IMR-90 (cell line): ENCODE measurements at regions not wholly inside any gene's neighbourhood (a gene's known extent, or its start where the extent isn't known, plus 50 kb on each side); places are given as distances from the start of the nearest gene placed in this dataset.

ENCODE experiments used
- ATAC-seq: fragments of 200-7000 bp; cut with Tn5 transposase; 2 replicates; pipeline ENCODE4 v1.9.1; 2020; ENCODE audit warnings: low read depth, mild to moderate bottlenecking, moderate library complexity
- BruUV-seq: library from RNA; stranded (reverse); fragments of 400-500 nt; replicated peaks from 2 replicates; lab custom pipeline; 2021; lab: Mats Ljungman, UMichigan
- CTCF ChIA-PET: fragments of 300-600 bp; formaldehyde crosslinking; extraction: SDS; loops from one replicate; lab custom pipeline; 2021; ENCODE audit warnings: antibody characterized with exemption; lab: Yijun Ruan, JAX
- POLR2A ChIA-PET: fragments of 300-600 bp; sonication (Branson Sonifier 250); formaldehyde crosslinking; loops from one replicate; lab custom pipeline; 2022; ENCODE audit warnings: antibody characterized with exemption; ENCODE audit not compliant: unreplicated experiment; lab: Charles Lee
- DNase-seq: peaks from one replicate; pipeline ENCODE4 v3.0.0; 2013
- H2AFZ ChIP-seq: replicated peaks from 2 replicates; pipeline ENCODE3; 2013; ENCODE audit warnings: low read length, mild to moderate bottlenecking; ENCODE audit not compliant: poor library complexity
- H2AK5ac ChIP-seq: 2 replicates; pipeline ENCODE4 v1.6.1; 2013; ENCODE audit warnings: low read depth, low read length, inconsistent platforms
- H2AK9ac ChIP-seq: replicated peaks from 2 replicates; pipeline ENCODE3; 2013; ENCODE audit warnings: mild to moderate bottlenecking, low read depth, low read length, moderate library complexity; ENCODE audit not compliant: poor library complexity
- H2BK120ac ChIP-seq: 2 replicates; pipeline ENCODE4 v1.6.1; 2013; ENCODE audit warnings: low read depth, low read length, inconsistent platforms
- H2BK15ac ChIP-seq: 3 replicates; pipeline ENCODE4 v1.6.1; 2013; ENCODE audit warnings: low read depth, low read length, inconsistent platforms
- H2BK20ac ChIP-seq: 2 replicates; pipeline ENCODE4 v1.6.1; 2013; ENCODE audit warnings: low read depth, mild to moderate bottlenecking, inconsistent platforms, low read length, moderate library complexity
- H2BK5ac ChIP-seq: 2 replicates; pipeline ENCODE4 v1.6.1; 2013; ENCODE audit warnings: mild to moderate bottlenecking, low read depth, low read length, inconsistent platforms; ENCODE audit not compliant: poor library complexity, severe bottlenecking
- H3K14ac ChIP-seq: replicated peaks from 2 replicates; pipeline ENCODE4 v1.6.1; 2013; ENCODE audit warnings: low read depth, low read length, inconsistent platforms
- H3K18ac ChIP-seq: 2 replicates; pipeline ENCODE4 v1.6.1; 2013; ENCODE audit warnings: low read depth, low read length, control low read depth
- H3K23ac ChIP-seq: 2 replicates; pipeline ENCODE4 v1.6.1; 2013; ENCODE audit warnings: low read depth, low read length, inconsistent platforms
- H3K27ac ChIP-seq: 2 replicates; pipeline ENCODE4 v1.5.1; 2013; ENCODE audit warnings: mild to moderate bottlenecking, control low read depth, low read length; ENCODE audit not compliant: insufficient read depth
- H3K27me3 ChIP-seq: 2 replicates; pipeline ENCODE4 v1.6.1; 2013; ENCODE audit warnings: low read length; ENCODE audit not compliant: control insufficient read depth, insufficient read depth
- H3K36me3 ChIP-seq: 2 replicates; pipeline ENCODE4 v1.6.1; 2013; ENCODE audit warnings: low read length, mixed read lengths; ENCODE audit not compliant: control insufficient read depth, insufficient read depth
- H3K4ac ChIP-seq: 2 replicates; pipeline ENCODE4 v1.6.1; 2013; ENCODE audit warnings: low read depth, low read length, inconsistent platforms
- H3K4me1 ChIP-seq: 2 replicates; pipeline ENCODE4 v1.6.1; 2013; ENCODE audit warnings: low read length, mixed read lengths; ENCODE audit not compliant: control insufficient read depth, insufficient read depth
- H3K4me2 ChIP-seq: 2 replicates; pipeline ENCODE4 v1.6.1; 2013; ENCODE audit warnings: low read depth, mild to moderate bottlenecking, control low read depth, low read length, moderate library complexity
- H3K4me3 ChIP-seq: 2 replicates; pipeline ENCODE4 v1.5.1; 2013; ENCODE audit warnings: low read depth, mild to moderate bottlenecking, control low read depth, low read length, moderate library complexity; ENCODE audit not compliant: insufficient read depth
- H3K56ac ChIP-seq: 2 replicates; pipeline ENCODE4 v1.6.1; 2013; ENCODE audit warnings: low read length, inconsistent platforms; ENCODE audit not compliant: insufficient read depth; ENCODE audit errors: extremely low read depth
- H3K79me1 ChIP-seq, 2 experiments: 2 replicates each; pipeline ENCODE4 v1.6.1; 2013; ENCODE audit warnings: low read length in 2 of 2, inconsistent platforms in 1 of 2, low read depth in 1 of 2
- H3K9ac ChIP-seq: 2 replicates; pipeline ENCODE4 v1.6.1; 2013; ENCODE audit warnings: low read depth, low read length, control low read depth
- H3K9me1 ChIP-seq: 2 replicates; pipeline ENCODE4 v1.6.1; 2013; ENCODE audit warnings: low read length, inconsistent platforms; ENCODE audit not compliant: insufficient read depth
- H3K9me3 ChIP-seq: 2 replicates; pipeline ENCODE4 v1.6.1; 2013; ENCODE audit warnings: low read length; ENCODE audit not compliant: control insufficient read depth, insufficient read depth
- H4K20me1 ChIP-seq: 2 replicates; pipeline ENCODE4 v1.6.1; 2013; ENCODE audit warnings: low read length, inconsistent platforms; ENCODE audit not compliant: insufficient read depth
- H4K5ac ChIP-seq: 2 replicates; pipeline ENCODE4 v1.6.1; 2013; ENCODE audit warnings: mild to moderate bottlenecking, low read depth, low read length, control low read depth
- H4K8ac ChIP-seq, 2 experiments: 2 replicates each; pipeline ENCODE4 v1.6.1; 2013; ENCODE audit warnings: low read depth in 2 of 2, low read length in 2 of 2, control low read depth in 1 of 2, inconsistent platforms in 1 of 2
- H4K91ac ChIP-seq: 2 replicates; pipeline ENCODE4 v1.6.1; 2013; ENCODE audit warnings: low read depth, low read length, inconsistent platforms; ENCODE audit not compliant: insufficient read depth
- BHLHE40 ChIP-seq: fragments of 150-350 bp; IDR thresholded peaks from 2 replicates; pipeline ENCODE4 v1.6.1; 2016; ENCODE audit warnings: mild to moderate bottlenecking, low read depth, low read length
- WGBS, 2 experiments: methylation state at CpG; one replicate each; pipeline versions ENCODE4 v1.1.5 to v1.1.7; 2013; ENCODE audit warnings: missing lambda C conversion rate in 2 of 2; ENCODE audit not compliant: insufficient read length in 1 of 2; ENCODE audit errors: extremely low coverage in 2 of 2; 5-methylcytosine and 5-hydroxymethylcytosine counted together
- dilution Hi-C: fragments of 300-500 bp; cut with HindIII; formaldehyde crosslinking; loops from one replicate; pipeline ENCODE4 v1.14.3; 2018; ENCODE audit warnings: low sequenced_read_pairs; ENCODE audit not compliant: unreplicated experiment
- in situ Hi-C: fragments of 300-500 bp; cut with MboI; formaldehyde crosslinking; loops from 3 replicates; pipeline ENCODE4 v1.14.3; 2019; ENCODE audit warnings: low sequenced_read_pairs, inconsistent platforms, mixed read lengths
- intact Hi-C: fragments of 100-400 bp; cut with micrococcal nuclease; formaldehyde crosslinking; loops from 2 replicates; pipeline ENCODE4 v1.10.0; 2022

DNA sequence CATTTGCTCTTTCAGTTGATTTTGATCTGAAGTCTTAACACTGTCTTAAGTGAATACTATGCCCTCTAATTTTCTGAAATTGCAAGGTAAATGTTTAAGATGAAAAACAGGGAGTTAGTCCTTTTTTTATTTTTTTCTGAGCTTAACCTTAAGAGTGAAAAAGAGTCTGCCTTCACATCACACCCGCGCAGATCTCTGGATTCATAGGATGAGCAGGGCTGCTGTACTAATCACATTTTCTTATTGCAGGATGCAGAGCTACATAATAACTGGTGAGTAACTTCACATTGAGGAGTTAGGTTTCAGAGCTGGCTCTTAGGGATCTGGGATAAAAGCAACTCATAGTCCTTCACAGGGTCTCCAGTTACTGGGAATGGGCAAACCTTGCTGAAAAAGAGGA, 188.7 kb upstream of the ATP1B1 start:
- no peak overlapping the region for H2AK5ac ChIP-seq
- TF ChIP-seq BHLHE40 = no peak

More for the DNA sequence above, 188.7 kb upstream of the ATP1B1 start:
- Histone ChIP-seq H3K18ac (no peak overlapping the region), H3K27me3 (no peaks in the 10 kb centered on the region), H3K27ac (no peak overlapping the region), H2BK120ac (no peak overlapping the region), H3K23ac (no peak overlapping the region), H3K9me3 (no peaks in the 10 kb centered on the region), H3K4me2 (no peak overlapping the region), H4K20me1 (no peaks in the 10 kb centered on the region), H4K91ac (no peak overlapping the region), H3K36me3 (no peaks in the 10 kb centered on the region), H2BK5ac (no peak overlapping the region), H2BK15ac (no peak overlapping the region), H3K4me1 (0 out of 2 replicates have a peak, but pooled peaks cover 2% of the 10 kb centered on the region), H3K4ac (no peak overlapping the region), H2BK20ac (no peak overlapping the region), H3K79me1 (no peaks in the 10 kb centered on the region), H2AFZ (no peak overlapping the region), H3K14ac (no peak overlapping the region), H4K5ac (no peak overlapping the region), H3K4me3 (no peak overlapping the region), H2AK9ac (no peak overlapping the region), H4K8ac (no peak overlapping the region), H3K56ac (no peak overlapping the region), H3K9ac (no peak overlapping the region), H3K9me1 (no peaks in the 10 kb centered on the region)
- dilution Hi-C loops (no loop called here), in situ Hi-C loops (no loop called here), intact Hi-C loops (no loop called here)
- ATAC-seq (no peak), DNase-seq (no peak)
- WGBS, 2 experiments = no CpG with 5 or more reads among the region's 2 CpGs
- ChIA-PET POLR2A (no interaction called here), CTCF (no interaction called here)
- no TSS peak for BruUV-seq
